Sigmoid colon (tissue), 6 donors: ENCODE measurements at regions not wholly inside any gene's neighbourhood (a gene's known extent, or its start where the extent isn't known, plus 50 kb on each side); places are given as distances from the start of the nearest gene placed in this dataset.

Experiments
- DNase-seq: peaks from one replicate; pipeline ENCODE4 v3.0.0-alpha.2; 2019
- H3K27ac ChIP-seq, 4 donors: fragments of 200-600 bp; sonication (generic); one replicate each; pipeline ENCODE4 v1.5.1; 2016 to 2019; ENCODE audit warnings: mild to moderate bottlenecking in 1 of 4
- H3K27me3 ChIP-seq, 3 donors: fragments of 200-600 bp; sonication (generic); one replicate each; pipeline ENCODE4 v1.5.1; 2019; ENCODE audit warnings: mild to moderate bottlenecking in 1 of 3
- H3K36me3 ChIP-seq, 4 donors: fragments of 200-600 bp; sonication (generic); one replicate each; pipeline ENCODE4 v1.5.1; 2016 to 2019
- H3K4me1 ChIP-seq, 4 donors: fragments of 200-600 bp; sonication (generic); one replicate each; pipeline ENCODE4 v1.5.1; 2017 to 2019
- H3K4me3 ChIP-seq, 4 donors: fragments of 200-600 bp; sonication (generic); one replicate each; pipeline ENCODE4 v1.5.1; 2017 to 2019; ENCODE audit warnings: mild to moderate bottlenecking in 2 of 4, moderate library complexity in 1 of 4
- H3K9me3 ChIP-seq, 4 donors: fragments of 200-600 bp in 3 of 4; sonication (generic) in 3 of 4; one replicate each; pipeline versions ENCODE4 v1.5.1 to v1.6.1; 2013 to 2019
- EP300 ChIP-seq, 4 donors: sonication (generic); formaldehyde crosslinking; IDR thresholded peaks; one replicate each; pipeline ENCODE4 v1.6.1; 2017; ENCODE audit warnings: antibody characterized with exemption in 4 of 4
- POLR2A ChIP-seq, 2 donors: fragments of 450-650 bp; IDR thresholded peaks; one replicate each; pipeline ENCODE4 v1.6.1; 2016; ENCODE audit warnings: antibody characterized with exemption in 2 of 2, mild to moderate bottlenecking in 2 of 2, moderate library complexity in 2 of 2
- POLR2AphosphoS5 ChIP-seq, 4 donors: sonication (generic); formaldehyde crosslinking; IDR thresholded peaks; one replicate each; pipeline ENCODE4 v1.6.1; 2017; ENCODE audit warnings: antibody characterized with exemption in 4 of 4
- WGBS, 2 donors: extraction: QIAGEN DNeasy Blood & Tissue Kit; methylation state at CpG; one replicate each; pipeline ENCODE4 v1.1.7; 2013; 5-methylcytosine and 5-hydroxymethylcytosine counted together
- intact Hi-C: fragments of 100-400 bp; cut with DNase I; formaldehyde crosslinking; loops from one replicate; pipeline ENCODE4 v1.15.1; 2023
- TF ChIP-seq, protein P1 (sequence below), 4 experiments: fragments of 450-650 bp in 3 of 4; fragments of 200-600 bp in 1 of 4; IDR thresholded peaks; one replicate each; pipeline ENCODE4 v1.5.1; 2016 to 2019; ENCODE audit warnings: antibody characterized with exemption in 4 of 4, mild to moderate bottlenecking in 3 of 4, moderate library complexity in 2 of 4
- donor health status: healthy with polysubstance abuse.
- donor health status: healthy.

GRCh38 chr17:70609566-70609965 is 440.2 kb downstream of the KCNJ2 start:
- TF ChIP-seq, protein P1, sequence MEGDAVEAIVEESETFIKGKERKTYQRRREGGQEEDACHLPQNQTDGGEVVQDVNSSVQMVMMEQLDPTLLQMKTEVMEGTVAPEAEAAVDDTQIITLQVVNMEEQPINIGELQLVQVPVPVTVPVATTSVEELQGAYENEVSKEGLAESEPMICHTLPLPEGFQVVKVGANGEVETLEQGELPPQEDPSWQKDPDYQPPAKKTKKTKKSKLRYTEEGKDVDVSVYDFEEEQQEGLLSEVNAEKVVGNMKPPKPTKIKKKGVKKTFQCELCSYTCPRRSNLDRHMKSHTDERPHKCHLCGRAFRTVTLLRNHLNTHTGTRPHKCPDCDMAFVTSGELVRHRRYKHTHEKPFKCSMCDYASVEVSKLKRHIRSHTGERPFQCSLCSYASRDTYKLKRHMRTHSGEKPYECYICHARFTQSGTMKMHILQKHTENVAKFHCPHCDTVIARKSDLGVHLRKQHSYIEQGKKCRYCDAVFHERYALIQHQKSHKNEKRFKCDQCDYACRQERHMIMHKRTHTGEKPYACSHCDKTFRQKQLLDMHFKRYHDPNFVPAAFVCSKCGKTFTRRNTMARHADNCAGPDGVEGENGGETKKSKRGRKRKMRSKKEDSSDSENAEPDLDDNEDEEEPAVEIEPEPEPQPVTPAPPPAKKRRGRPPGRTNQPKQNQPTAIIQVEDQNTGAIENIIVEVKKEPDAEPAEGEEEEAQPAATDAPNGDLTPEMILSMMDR (IDR thresholded peaks at IDR 0.05), result no peak
- TF ChIP-seq POLR2A (IDR thresholded peaks at IDR 0.05) (no peak), EP300 (IDR thresholded peaks at IDR 0.05) (no peak), POLR2AphosphoS5 (IDR thresholded peaks at IDR 0.05) (no peak)
- Histone ChIP-seq H3K36me3 (no peaks in the 10 kb centered on the region), H3K4me3 (no peak overlapping the region), H3K27me3 (no peaks in the 10 kb centered on the region), H3K9me3 (no peaks in the 10 kb centered on the region), H3K4me1 (no peaks in the 10 kb centered on the region), H3K27ac (no peak overlapping the region)
- no peak for DNase-seq
- intact Hi-C loops, result no loop called here
- WGBS, 2 donors, result 92 to 99% methylated on average over 1 of the region's 1 CpG

DNA sequence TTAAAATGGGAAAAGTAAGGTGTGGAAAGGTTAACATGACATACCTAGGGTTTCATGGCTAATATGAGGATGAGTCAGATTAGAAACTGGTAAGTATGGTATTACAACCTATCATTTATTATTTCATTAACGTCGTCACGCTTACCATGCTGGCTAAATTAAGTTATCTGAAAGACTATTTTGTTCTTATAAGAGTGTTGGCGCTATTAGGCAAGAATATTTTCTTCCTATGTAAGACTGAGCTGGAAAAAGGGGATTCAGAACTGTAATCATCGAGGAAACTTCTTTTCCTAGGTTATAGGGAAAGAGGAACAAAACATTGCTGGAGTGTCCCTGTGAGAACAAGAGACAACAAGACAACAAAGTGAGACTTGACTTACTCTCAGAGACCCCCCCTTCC is 440.8 kb downstream of the KCNJ2 start:
- Histone ChIP-seq H3K9me3 (no peaks in the 10 kb centered on the region), H3K4me1 (no peaks in the 10 kb centered on the region), H3K36me3 (no peaks in the 10 kb centered on the region), H3K27me3 (no peaks in the 10 kb centered on the region), H3K27ac (no peak overlapping the region), H3K4me3 (no peak overlapping the region)
- intact Hi-C loops, result no loop called here
- DNase-seq, result no peak
- 93 to 95% methylated on average over 5 of the region's 5 CpGs for WGBS, 2 donors
- TF ChIP-seq POLR2A (IDR thresholded peaks at IDR 0.05) (no peak), POLR2AphosphoS5 (IDR thresholded peaks at IDR 0.05) (no peak), EP300 (IDR thresholded peaks at IDR 0.05) (no peak)
- TF ChIP-seq, protein P1 (IDR thresholded peaks at IDR 0.05), result no peak

DNA sequence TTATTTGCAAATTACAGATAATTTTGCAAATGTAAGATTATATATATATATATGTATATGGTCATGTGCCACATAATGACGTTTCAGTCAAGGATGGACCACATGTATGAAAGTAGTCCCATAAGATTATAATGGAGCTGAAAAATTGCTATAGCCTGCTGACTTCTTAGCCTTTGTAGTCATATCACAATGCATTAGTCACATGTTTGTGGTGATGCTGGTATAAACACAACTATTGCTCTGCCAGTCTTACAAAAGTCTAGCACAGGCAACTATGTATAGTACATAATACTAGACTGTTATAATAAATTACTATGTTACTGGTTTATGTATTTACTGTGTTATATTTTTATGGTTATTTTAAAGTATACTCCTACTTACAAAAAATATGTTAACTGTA is 444.3 kb downstream of the KCNJ2 start:
- H3K27me3 ChIP-seq, result no peaks in the 10 kb centered on the region
- no peak for TF ChIP-seq POLR2A (IDR thresholded peaks at IDR 0.05)
- TF ChIP-seq, protein P1 (IDR thresholded peaks at IDR 0.05), result no peak
- TF ChIP-seq POLR2AphosphoS5 (IDR thresholded peaks at IDR 0.05), result no peak
- no peak for TF ChIP-seq EP300 (IDR thresholded peaks at IDR 0.05)
- intact Hi-C loops, result no loop called here
- H3K36me3 ChIP-seq, result no peaks in the 10 kb centered on the region
- 74 to 88% methylated on average over 1 of the region's 1 CpG for WGBS, 2 donors
- H3K27ac ChIP-seq, result no peak overlapping the region
- H3K9me3 ChIP-seq, result no peaks in the 10 kb centered on the region
- no peak for DNase-seq
- H3K4me1 ChIP-seq, result no peaks in the 10 kb centered on the region
- H3K4me3 ChIP-seq, result no peak overlapping the region

DNA sequence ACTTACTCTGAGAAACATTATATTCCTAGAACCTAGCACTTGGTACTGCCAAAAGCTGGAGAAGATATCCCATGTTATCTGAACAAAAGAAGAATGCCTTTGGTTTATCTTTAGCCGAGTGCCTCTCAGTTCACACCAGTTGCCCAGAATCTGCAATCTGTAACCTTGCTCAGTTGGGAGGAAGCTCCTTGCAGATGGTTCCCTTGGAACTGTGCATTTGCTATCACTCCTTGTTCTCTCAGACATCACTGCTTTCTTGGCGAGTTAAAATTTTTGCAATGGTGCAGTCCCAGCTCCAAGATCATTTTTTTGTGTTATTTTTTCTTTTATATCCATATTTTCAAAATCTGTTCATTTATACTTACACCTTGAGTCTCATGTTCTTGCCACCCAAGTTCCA is 446.5 kb downstream of the KCNJ2 start:
- no peak overlapping the region for H3K4me3 ChIP-seq
- 92 to 93% methylated on average over 2 of the region's 2 CpGs for WGBS, 2 donors
- H3K9me3 ChIP-seq, result no peaks in the 10 kb centered on the region
- no peak overlapping the region for H3K27ac ChIP-seq
- no peaks in the 10 kb centered on the region for H3K36me3 ChIP-seq
- TF ChIP-seq POLR2A (IDR thresholded peaks at IDR 0.05) (no peak), EP300 (IDR thresholded peaks at IDR 0.05) (no peak), POLR2AphosphoS5 (IDR thresholded peaks at IDR 0.05) (no peak)
- TF ChIP-seq, protein P1 (IDR thresholded peaks at IDR 0.05), result no peak
- H3K27me3 ChIP-seq, result no peaks in the 10 kb centered on the region
- DNase-seq, result no peak
- intact Hi-C loops, result no loop called here
- no peaks in the 10 kb centered on the region for H3K4me1 ChIP-seq

DNA sequence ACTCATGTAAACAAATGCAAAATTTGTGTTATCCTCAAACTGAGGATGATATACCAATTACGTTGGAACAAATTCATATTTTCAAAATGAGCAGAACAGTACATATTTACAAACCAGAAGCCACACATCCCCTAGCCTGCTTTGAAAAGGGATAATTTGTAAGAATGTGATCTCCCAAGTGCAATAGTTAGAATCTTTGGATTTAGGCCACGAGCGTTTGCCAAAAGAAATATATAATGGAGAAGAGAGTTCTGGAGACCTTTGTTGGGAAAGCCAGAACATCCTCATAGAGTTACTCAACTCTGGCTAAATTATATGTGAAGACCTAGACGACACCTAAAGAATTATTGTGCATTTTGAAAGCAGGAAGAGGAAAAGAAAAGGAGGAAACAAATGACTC is 449.3 kb downstream of the KCNJ2 start:
- no peaks in the 10 kb centered on the region for H3K4me1 ChIP-seq
- intact Hi-C loops, result no loop called here
- H3K4me3 ChIP-seq, result no peak overlapping the region
- DNase-seq, result no peak
- H3K27me3 ChIP-seq, result no peaks in the 10 kb centered on the region
- TF ChIP-seq, protein P1 (IDR thresholded peaks at IDR 0.05), result no peak
- TF ChIP-seq POLR2AphosphoS5 (IDR thresholded peaks at IDR 0.05) (no peak), POLR2A (IDR thresholded peaks at IDR 0.05) (no peak), EP300 (IDR thresholded peaks at IDR 0.05) (no peak)
- H3K36me3 ChIP-seq, result no peaks in the 10 kb centered on the region
- WGBS, 2 donors, result 84 to 88% methylated on average over 4 of the region's 4 CpGs
- H3K9me3 ChIP-seq, result no peaks in the 10 kb centered on the region
- no peak overlapping the region for H3K27ac ChIP-seq
